ENCODE measurements at regions not wholly inside any gene's neighbourhood (a gene's known extent, or its start where the extent isn't known, plus 50 kb on each side); places are given as distances from the start of the nearest gene placed in this dataset.
A peak's percentile ranks its signal among the peaks of the same experiment; 100 is the strongest.

DNA sequence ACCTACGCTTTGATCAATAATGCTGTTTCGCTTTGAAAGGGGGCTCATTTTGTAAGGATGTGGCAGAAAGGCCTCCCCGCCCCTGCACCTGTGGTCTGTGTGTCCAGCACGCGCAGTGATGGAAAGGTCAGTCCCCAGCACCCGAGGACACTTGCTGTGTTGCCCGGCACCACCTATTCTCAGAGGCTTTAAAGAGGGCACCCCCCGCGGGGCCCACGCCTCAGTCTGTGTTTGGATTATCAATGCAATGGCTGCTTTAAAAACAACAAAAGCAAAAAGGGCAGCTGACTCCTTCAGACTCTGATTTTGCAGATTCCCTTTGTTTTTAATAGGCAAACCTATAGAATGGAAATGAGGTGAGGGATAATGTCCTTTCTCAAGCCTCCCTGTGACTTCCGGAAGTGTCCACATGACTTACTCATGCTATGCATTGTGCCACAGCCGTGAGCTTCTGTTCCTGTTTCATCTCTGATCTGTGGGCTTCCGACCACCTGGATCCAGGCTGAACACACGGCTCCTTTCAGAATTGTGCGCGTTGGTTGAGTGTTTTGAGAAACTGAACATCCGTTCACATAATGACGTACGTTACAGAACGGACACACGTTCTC is 416.2 kb downstream of the IRX2 start:
- Histone ChIP-seq H3K4me3 (ENCODE audit: low read depth, low read length) (no peak overlapping the region), H3K27me3 (ENCODE audit: control insufficient read depth, insufficient read depth, low read length) (no peaks in the 10 kb centered on the region), H3K36me3 (ENCODE audit: control insufficient read depth, insufficient read depth, low read length) (no peaks in the 10 kb centered on the region)
- no peak for DNase-seq (ENCODE audit: low read depth)
- FAIRE-seq = peak; percentile 72
- TF ChIP-seq, protein P1, sequence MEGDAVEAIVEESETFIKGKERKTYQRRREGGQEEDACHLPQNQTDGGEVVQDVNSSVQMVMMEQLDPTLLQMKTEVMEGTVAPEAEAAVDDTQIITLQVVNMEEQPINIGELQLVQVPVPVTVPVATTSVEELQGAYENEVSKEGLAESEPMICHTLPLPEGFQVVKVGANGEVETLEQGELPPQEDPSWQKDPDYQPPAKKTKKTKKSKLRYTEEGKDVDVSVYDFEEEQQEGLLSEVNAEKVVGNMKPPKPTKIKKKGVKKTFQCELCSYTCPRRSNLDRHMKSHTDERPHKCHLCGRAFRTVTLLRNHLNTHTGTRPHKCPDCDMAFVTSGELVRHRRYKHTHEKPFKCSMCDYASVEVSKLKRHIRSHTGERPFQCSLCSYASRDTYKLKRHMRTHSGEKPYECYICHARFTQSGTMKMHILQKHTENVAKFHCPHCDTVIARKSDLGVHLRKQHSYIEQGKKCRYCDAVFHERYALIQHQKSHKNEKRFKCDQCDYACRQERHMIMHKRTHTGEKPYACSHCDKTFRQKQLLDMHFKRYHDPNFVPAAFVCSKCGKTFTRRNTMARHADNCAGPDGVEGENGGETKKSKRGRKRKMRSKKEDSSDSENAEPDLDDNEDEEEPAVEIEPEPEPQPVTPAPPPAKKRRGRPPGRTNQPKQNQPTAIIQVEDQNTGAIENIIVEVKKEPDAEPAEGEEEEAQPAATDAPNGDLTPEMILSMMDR (IDR thresholded peaks at IDR 0.05; ENCODE audit: insufficient read depth, low read length, severe bottlenecking) = no peak

DNA sequence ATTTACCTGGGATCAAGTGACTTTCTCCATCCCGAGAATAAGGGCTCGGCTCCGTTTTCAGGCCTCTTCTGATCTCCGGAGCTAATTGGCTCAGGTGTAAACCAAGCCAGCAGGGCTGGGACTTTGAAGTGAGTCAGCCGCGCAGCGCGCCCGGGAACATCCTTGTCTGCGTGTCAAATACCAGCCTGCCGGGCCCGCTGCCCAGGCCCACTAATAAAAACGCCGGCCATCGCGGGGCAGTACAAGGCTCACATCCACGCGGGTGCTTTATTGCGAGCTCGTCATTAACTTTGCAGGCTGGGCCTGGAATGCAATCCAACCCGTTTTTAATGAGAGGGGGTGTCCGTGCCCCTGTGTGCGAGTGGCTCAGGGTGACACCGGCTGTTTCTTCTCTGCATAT is 416.8 kb downstream of the IRX2 start:
- FAIRE-seq (no peak), DNase-seq (ENCODE audit: low read depth) (no peak)
- Histone ChIP-seq H3K4me3 (ENCODE audit: low read depth, low read length) (no peak overlapping the region), H3K36me3 (ENCODE audit: control insufficient read depth, insufficient read depth, low read length) (no peaks in the 10 kb centered on the region), H3K27me3 (ENCODE audit: control insufficient read depth, insufficient read depth, low read length) (no peaks in the 10 kb centered on the region)
- TF ChIP-seq, protein P1 (IDR thresholded peaks at IDR 0.05; ENCODE audit: insufficient read depth, low read length, severe bottlenecking) = no peak

DNA sequence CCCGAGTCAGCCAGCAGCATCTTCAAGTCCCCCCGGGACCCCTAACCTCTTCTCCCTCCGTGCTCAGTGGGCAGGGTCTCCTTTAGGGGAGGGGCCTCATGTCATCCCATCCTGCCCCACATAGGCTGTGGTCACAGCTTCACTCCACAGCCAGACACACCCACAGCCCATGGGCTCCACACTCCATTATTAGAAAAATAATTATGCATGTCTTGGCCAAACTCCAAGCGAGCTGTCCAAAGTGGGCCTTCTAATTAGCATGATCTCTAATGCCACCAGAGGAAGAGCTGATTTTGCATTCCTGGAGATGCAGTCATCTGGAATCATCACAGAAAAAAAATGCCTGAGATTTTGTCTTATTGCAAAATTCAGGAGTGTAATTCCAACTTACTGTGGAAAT is 418.2 kb downstream of the IRX2 start:
- FAIRE-seq (no peak), DNase-seq (ENCODE audit: low read depth) (no peak)
- TF ChIP-seq, protein P1 (IDR thresholded peaks at IDR 0.05; ENCODE audit: insufficient read depth, low read length, severe bottlenecking) = no peak
- Histone ChIP-seq H3K27me3 (ENCODE audit: control insufficient read depth, insufficient read depth, low read length) (no peaks in the 10 kb centered on the region), H3K4me3 (ENCODE audit: low read depth, low read length) (no peak overlapping the region), H3K36me3 (ENCODE audit: control insufficient read depth, insufficient read depth, low read length) (no peaks in the 10 kb centered on the region)

DNA sequence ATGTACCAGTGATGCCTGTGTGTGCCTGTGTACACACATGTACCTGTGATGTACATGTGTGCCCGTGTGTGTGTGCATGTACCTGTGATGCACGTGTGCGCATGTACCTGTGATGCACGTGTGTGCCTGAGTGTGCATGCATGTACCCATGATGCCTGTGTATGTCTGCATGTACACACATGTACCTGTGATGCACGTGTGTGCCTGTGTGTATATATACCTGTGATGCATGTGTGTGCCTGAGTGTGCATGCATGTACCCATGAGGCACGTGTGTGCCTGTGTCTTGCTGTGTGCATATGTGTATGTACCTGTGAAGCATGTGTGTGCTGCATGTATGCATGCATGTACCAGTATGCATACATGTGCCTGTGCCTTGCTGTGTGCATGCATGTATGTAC is 419.0 kb downstream of the IRX2 start:
- DNase-seq (ENCODE audit: low read depth) = no peak
- TF ChIP-seq, protein P1 (IDR thresholded peaks at IDR 0.05; ENCODE audit: insufficient read depth, low read length, severe bottlenecking) = no peak
- Histone ChIP-seq H3K4me3 (ENCODE audit: low read depth, low read length) (no peak overlapping the region), H3K27me3 (ENCODE audit: control insufficient read depth, insufficient read depth, low read length) (no peaks in the 10 kb centered on the region), H3K36me3 (ENCODE audit: control insufficient read depth, insufficient read depth, low read length) (no peaks in the 10 kb centered on the region)
- FAIRE-seq = peak; percentile 99

DNA sequence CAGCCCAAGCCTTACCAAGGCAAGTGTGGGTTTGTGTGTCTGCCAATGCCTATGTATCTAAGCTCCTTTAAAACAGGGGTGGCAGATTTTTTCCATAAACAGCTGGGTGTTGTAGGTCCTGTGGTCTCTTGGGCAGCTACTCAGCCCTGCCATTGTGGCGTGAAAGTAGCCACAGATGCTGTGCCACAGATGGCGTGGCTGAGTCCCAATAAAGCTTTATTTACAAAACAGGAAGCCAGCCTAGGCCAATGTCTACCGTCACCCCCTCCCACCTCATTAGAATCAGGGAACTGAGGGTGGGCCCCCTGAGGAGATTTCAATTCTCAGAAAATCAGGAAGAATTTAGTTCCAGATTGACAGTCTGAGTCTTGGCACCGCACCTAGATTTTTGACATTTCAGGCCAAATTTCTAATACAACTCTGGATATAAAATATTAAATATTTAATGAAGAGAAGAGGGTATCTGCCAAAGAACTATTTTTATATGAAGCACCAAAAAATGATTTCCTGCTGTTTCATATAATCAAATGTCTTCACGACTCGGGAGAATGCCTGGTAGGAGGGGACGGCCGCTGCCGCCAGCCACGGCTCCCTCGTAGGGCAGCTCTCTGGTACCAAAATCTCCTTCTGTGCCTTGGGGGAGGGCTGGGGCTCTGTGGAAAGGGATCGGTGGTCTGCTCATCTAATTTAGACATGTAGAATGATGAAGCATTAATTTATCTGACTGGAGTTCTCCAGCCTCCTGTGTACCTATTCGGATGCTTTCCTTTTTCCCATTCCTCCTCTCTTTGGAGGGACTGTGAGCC is 420.9 kb downstream of the IRX2 start:
- TF ChIP-seq, protein P1 (IDR thresholded peaks at IDR 0.05; ENCODE audit: insufficient read depth, low read length, severe bottlenecking) = no peak
- no peak for FAIRE-seq
- Histone ChIP-seq H3K36me3 (ENCODE audit: control insufficient read depth, insufficient read depth, low read length) (no peaks in the 10 kb centered on the region), H3K4me3 (ENCODE audit: low read depth, low read length) (no peak overlapping the region), H3K27me3 (ENCODE audit: control insufficient read depth, insufficient read depth, low read length) (no peaks in the 10 kb centered on the region)
- DNase-seq (ENCODE audit: low read depth) = no peak
